ENCODE measurements at regions not wholly inside any gene's neighbourhood (a gene's known extent, or its start where the extent isn't known, plus 50 kb on each side); places are given as distances from the start of the nearest gene placed in this dataset.

DNA sequence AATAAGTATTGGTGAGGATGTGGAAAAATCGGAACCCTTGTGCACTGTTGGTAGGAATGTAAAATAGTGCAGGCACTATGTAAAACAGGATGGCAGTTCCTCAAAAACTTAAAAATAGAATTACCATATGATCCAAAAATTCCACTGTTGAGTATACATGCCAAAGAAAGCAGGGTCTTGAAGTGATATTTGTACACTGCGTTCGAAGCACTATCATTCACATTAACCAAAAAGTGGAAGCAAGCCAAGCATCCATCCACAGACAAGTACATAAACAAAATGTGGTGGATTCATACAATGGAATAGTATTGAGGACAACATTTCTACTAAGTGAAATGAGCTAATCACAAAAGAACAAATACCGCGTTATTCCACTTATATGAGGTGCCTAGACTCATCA lies 200.7 kb downstream of the TJP1 start:
- TF ChIP-seq EZH2 (IDR thresholded peaks at IDR 0.05; ENCODE audit: insufficient read depth, poor library complexity, severe bottlenecking) (no peak), EZH2phosphoT487 (IDR thresholded peaks at IDR 0.05; ENCODE audit: insufficient read depth, low read depth) (no peak)
